H1 (cell line): ENCODE measurements at regions not wholly inside any gene's neighbourhood (a gene's known extent, or its start where the extent isn't known, plus 50 kb on each side); places are given as distances from the start of the nearest gene placed in this dataset.

ENCODE experiments used
- CTCF ChIA-PET: fragments of 300-600 bp; sonication (Branson Sonifier 250); formaldehyde crosslinking; loops from one replicate; lab custom pipeline; 2021; ENCODE audit not compliant: partially characterized antibody; lab: Charles Lee
- POLR2A ChIA-PET: fragments of 300-600 bp; sonication (Branson Sonifier 250); formaldehyde crosslinking; loops from one replicate; lab custom pipeline; 2021; ENCODE audit warnings: inconsistent platforms; ENCODE audit not compliant: partially characterized antibody; lab: Charles Lee
- DNase-seq, 2 experiments: peaks; one replicate each; pipeline versions ENCODE4 v3.0.0 to v3.0.0-alpha.2; 2010 to 2022; ENCODE audit warnings: low spot score in 2 of 2, low read depth in 1 of 2, mixed read lengths in 1 of 2
- FAIRE-seq: peaks from 2 replicates; lab custom pipeline; 2011; peaks lifted over from hg19 to GRCh38; lab: Jason Lieb, UNC
- H2AFZ ChIP-seq: 2 replicates; pipeline ENCODE4 v1.8.1; 2012; ENCODE audit warnings: low read length, inconsistent platforms
- H2AK5ac ChIP-seq: 2 replicates; pipeline ENCODE4 v1.6.1; 2013; ENCODE audit warnings: low read depth, low read length
- H2BK120ac ChIP-seq: replicated peaks from 2 replicates; pipeline ENCODE3; 2013; ENCODE audit warnings: low read depth, low read length, inconsistent platforms
- H2BK12ac ChIP-seq: 2 replicates; pipeline ENCODE4 v1.6.1; 2013; ENCODE audit warnings: low read depth, low read length
- H2BK15ac ChIP-seq: 2 replicates; pipeline ENCODE4 v1.6.1; 2013; ENCODE audit warnings: low read length
- H2BK20ac ChIP-seq: 2 replicates; pipeline ENCODE4 v1.6.1; 2013; ENCODE audit warnings: low read length
- H2BK5ac ChIP-seq: 2 replicates; pipeline ENCODE4 v1.6.1; 2013; ENCODE audit warnings: low read depth, low read length
- H3K14ac ChIP-seq: 2 replicates; pipeline ENCODE4 v1.6.1; 2013; ENCODE audit warnings: inconsistent platforms; ENCODE audit not compliant: insufficient read length
- H3K18ac ChIP-seq: 2 replicates; pipeline ENCODE4 v1.6.1; 2013; ENCODE audit warnings: low read length; ENCODE audit errors: extremely low read depth
- H3K23ac ChIP-seq: 2 replicates; pipeline ENCODE4 v1.6.1; 2013; ENCODE audit warnings: inconsistent platforms; ENCODE audit not compliant: insufficient read length
- H3K23me2 ChIP-seq: 2 replicates; pipeline ENCODE4 v1.6.1; 2013; ENCODE audit warnings: low read depth, low read length
- H3K27ac ChIP-seq: 2 replicates; pipeline ENCODE4 v1.6.1; 2011; ENCODE audit warnings: low read depth, low read length, inconsistent platforms
- H3K27me3 ChIP-seq, 4 experiments: replicated peaks in 1 of 4; 1 replicate in 1 of 4; 2 replicates in 3 of 4; pipeline versions ENCODE4 v1.6.1 to v1.8.1; 2011 to 2013; ENCODE audit warnings: low read length in 3 of 4, mild to moderate bottlenecking in 3 of 4, inconsistent platforms in 2 of 4, mixed read lengths in 2 of 4, moderate library complexity in 1 of 4; ENCODE audit not compliant: control insufficient read depth in 3 of 4, insufficient read depth in 3 of 4; ENCODE audit errors: extremely low read depth in 1 of 4
- H3K36me3 ChIP-seq, 4 experiments: 2 replicates each; pipeline versions ENCODE4 v1.6.1 to v1.8.1; 2011 to 2013; ENCODE audit warnings: mild to moderate bottlenecking in 4 of 4, low read length in 3 of 4, moderate library complexity in 2 of 4, control low read depth in 1 of 4, inconsistent platforms in 1 of 4; ENCODE audit not compliant: insufficient read depth in 4 of 4, control insufficient read depth in 2 of 4
- H3K4ac ChIP-seq: replicated peaks from 2 replicates; pipeline ENCODE3; 2013; ENCODE audit warnings: low read length, low read depth, mixed read lengths, inconsistent platforms; ENCODE audit not compliant: insufficient read length
- H3K4me1 ChIP-seq, 4 experiments: replicated peaks in 1 of 4; 1 replicate in 1 of 4; 2 replicates in 3 of 4; pipeline versions ENCODE4 v1.6.1 to v1.8.1; 2011 to 2013; ENCODE audit warnings: low read length in 3 of 4, inconsistent platforms in 2 of 4, mixed read lengths in 1 of 4; ENCODE audit not compliant: insufficient read depth in 4 of 4, control insufficient read depth in 3 of 4
- H3K4me2 ChIP-seq, 2 experiments: 2 replicates each; pipeline versions ENCODE4 v1.6.1 to v1.8.1; 2011 to 2013; ENCODE audit warnings: low read depth in 2 of 2, low read length in 2 of 2, control low read depth in 1 of 2, inconsistent platforms in 1 of 2, mild to moderate bottlenecking in 1 of 2; ENCODE audit not compliant: insufficient read depth in 1 of 2
- H3K4me3 ChIP-seq, 4 experiments: fragments of 200-600, 300-600 bp in 1 of 4; sonication (generic), shearing (Covaris generic), sonication (Bioruptor Twin) in 1 of 4; 2 replicates each; pipeline versions ENCODE4 v1.5.1 to v1.8.1; 2011 to 2016; ENCODE audit warnings: low read length in 4 of 4, low read depth in 3 of 4, control low read depth in 2 of 4, inconsistent platforms in 2 of 4, mild to moderate bottlenecking in 2 of 4, mixed read lengths in 1 of 4, moderate library complexity in 1 of 4; ENCODE audit not compliant: insufficient read depth in 2 of 4; ENCODE audit errors: extremely low read depth in 1 of 4
- H3K56ac ChIP-seq: replicated peaks from 2 replicates; pipeline ENCODE3; 2013; ENCODE audit warnings: low read depth, mild to moderate bottlenecking, mixed read lengths, low read length, inconsistent platforms; ENCODE audit not compliant: insufficient read length
- H3K79me1 ChIP-seq: 2 replicates; pipeline ENCODE4 v1.6.1; 2013; ENCODE audit warnings: low read depth, low read length, control low read depth
- H3K79me2 ChIP-seq, 2 experiments: 2 replicates each; pipeline versions ENCODE4 v1.6.1 to v1.8.1; 2012 to 2013; ENCODE audit warnings: low read length in 2 of 2, mild to moderate bottlenecking in 2 of 2, inconsistent platforms in 1 of 2; ENCODE audit not compliant: insufficient read depth in 2 of 2, control insufficient read depth in 1 of 2
- H3K9ac ChIP-seq, 4 experiments: replicated peaks in 1 of 4; 1 replicate in 1 of 4; 2 replicates in 3 of 4; pipeline versions ENCODE4 v1.6.1 to v1.8.1; 2011 to 2013; ENCODE audit warnings: low read depth in 3 of 4, low read length in 3 of 4, control low read depth in 2 of 4, mild to moderate bottlenecking in 2 of 4, moderate library complexity in 2 of 4, inconsistent platforms in 1 of 4; ENCODE audit errors: extremely low read depth in 1 of 4
- H3K9me3 ChIP-seq, 2 experiments: 2 replicates each; pipeline versions ENCODE4 v1.6.1 to v1.8.1; 2012 to 2013; ENCODE audit warnings: mild to moderate bottlenecking in 2 of 2, moderate library complexity in 2 of 2, control low read depth in 1 of 2, inconsistent platforms in 1 of 2, low read depth in 1 of 2, low read length in 1 of 2, mixed read lengths in 1 of 2; ENCODE audit not compliant: insufficient read depth in 2 of 2
- H4K20me1 ChIP-seq, 2 experiments: replicated peaks in 1 of 2; 2 replicates each; pipeline versions ENCODE3 to v1.8.1; 2011 to 2013; ENCODE audit warnings: inconsistent platforms in 2 of 2, low read length in 2 of 2, mild to moderate bottlenecking in 1 of 2; ENCODE audit not compliant: insufficient read depth in 2 of 2, control insufficient read depth in 1 of 2
- H4K5ac ChIP-seq: 2 replicates; pipeline ENCODE4 v1.6.1; 2013; ENCODE audit warnings: low read length, low read depth, mixed read lengths, inconsistent platforms; ENCODE audit not compliant: insufficient read length
- H4K8ac ChIP-seq: 2 replicates; pipeline ENCODE4 v1.8.0; 2013; ENCODE audit warnings: mild to moderate bottlenecking, moderate library complexity, low read length, inconsistent platforms; ENCODE audit not compliant: insufficient read depth; ENCODE audit errors: extremely low read depth
- H4K91ac ChIP-seq: replicated peaks from 2 replicates; pipeline ENCODE3; 2013; ENCODE audit warnings: low read length, mixed read lengths, inconsistent platforms; ENCODE audit not compliant: insufficient read length
- FOSL1 ChIP-seq: IDR thresholded peaks from 2 replicates; pipeline ENCODE4 v1.6.1; 2011; ENCODE audit warnings: mild to moderate bottlenecking, low read depth, low read length, moderate library complexity; ENCODE audit not compliant: insufficient read depth
- KDM5A ChIP-seq: fragments of 200-600 bp; IDR thresholded peaks from 2 replicates; pipeline ENCODE4 v1.7.1; 2012; ENCODE audit warnings: mild to moderate bottlenecking, low read length, inconsistent platforms, mixed read lengths
- RFX5 ChIP-seq: IDR thresholded peaks from 2 replicates; pipeline ENCODE4 v1.6.1; 2011; ENCODE audit warnings: low read depth, low read length, improper control_type of control experiment, borderline replicate concordance
- RNF2 ChIP-seq: fragments of 200-900, 300-1000 bp; sonication (generic); IDR thresholded peaks from 2 replicates; pipeline ENCODE4 v1.7.1; 2016; ENCODE audit warnings: borderline replicate concordance, low read depth, mild to moderate bottlenecking, antibody characterized with exemption, low read length; ENCODE audit not compliant: poor library complexity, severe bottlenecking; ENCODE audit errors: missing control alignments
- SIX5 ChIP-seq: IDR thresholded peaks from 2 replicates; pipeline ENCODE4 v1.6.1; 2011; ENCODE audit warnings: mild to moderate bottlenecking, low read depth, low read length
- SUZ12 ChIP-seq: fragments of 200-600 bp; sonication (generic); IDR thresholded peaks from 2 replicates; pipeline ENCODE4 v1.6.1; 2012; ENCODE audit warnings: mild to moderate bottlenecking, inconsistent platforms, low read length, moderate library complexity, mixed read lengths
- TAF7 ChIP-seq: optimal IDR thresholded peaks from 2 replicates; pipeline ENCODE3; 2011; ENCODE audit warnings: low read depth, mild to moderate bottlenecking, inconsistent platforms, low read length, moderate library complexity, borderline replicate concordance
- TEAD4 ChIP-seq: IDR thresholded peaks from 2 replicates; pipeline ENCODE4 v1.6.1; 2012; ENCODE audit warnings: low read depth, low read length, inconsistent platforms, mixed read lengths
- YY1 ChIP-seq: IDR thresholded peaks from 2 replicates; pipeline ENCODE4 v1.6.1; 2011; ENCODE audit warnings: low read depth, mild to moderate bottlenecking, low read length
- WGBS, 2 experiments: shearing (Covaris generic) in 1 of 2; methylation state at CpG; one replicate each; pipeline versions ENCODE4 v1.1.6 to v1.1.7; 2013 to 2015; ENCODE audit warnings: low lambda C conversion rate in 2 of 2, mixed read lengths in 2 of 2, inconsistent platforms in 1 of 2, low coverage in 1 of 2, missing lambda C conversion rate in 1 of 2; ENCODE audit not compliant: insufficient replicate concordance in 2 of 2, insufficient coverage in 1 of 2, insufficient read length in 1 of 2; ENCODE audit errors: extremely low coverage in 1 of 2, missing lambda C conversion rate in 1 of 2; 5-methylcytosine and 5-hydroxymethylcytosine counted together
- TF ChIP-seq, protein P1 (sequence below): IDR thresholded peaks from 2 replicates; pipeline ENCODE4 v1.6.1; 2011; ENCODE audit warnings: low read length, improper control_type of control experiment
- TF ChIP-seq, protein P2 (sequence below): IDR thresholded peaks from 2 replicates; pipeline ENCODE4 v1.6.1; 2011; ENCODE audit warnings: low read depth, mild to moderate bottlenecking, low read length; ENCODE audit not compliant: insufficient read depth

DNA sequence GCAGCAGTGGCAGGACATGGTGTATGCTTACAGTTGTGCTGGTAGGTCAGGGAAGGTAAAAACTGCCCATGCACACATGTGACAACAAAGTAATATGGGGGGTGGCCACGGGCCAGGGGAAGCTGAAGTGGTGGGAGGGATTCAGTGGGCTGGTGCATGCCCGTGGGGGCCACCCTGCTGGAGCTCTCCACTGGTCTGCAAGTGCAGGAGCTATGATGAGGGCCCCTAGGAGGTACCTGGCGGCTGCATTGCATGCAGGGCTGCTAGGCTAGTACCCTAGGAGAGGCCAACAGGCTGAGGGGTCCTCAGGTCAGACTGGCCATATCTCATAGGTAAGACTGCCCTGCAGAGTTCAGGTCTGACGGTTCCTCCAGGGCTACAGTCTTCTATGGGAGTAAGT is 265.9 kb downstream of the NUP35 start:
- Histone ChIP-seq H2AFZ (no peak overlapping the region), H2BK15ac (no peak overlapping the region), H3K23ac (no peak overlapping the region), H3K4me3 (no peak overlapping the region), H3K56ac (no peak overlapping the region), H3K4me1 (no peaks in the 10 kb centered on the region), H3K27me3 (no peaks in the 10 kb centered on the region), H4K20me1 (no peaks in the 10 kb centered on the region), H2BK12ac (no peak overlapping the region), H3K9ac (no peak overlapping the region), H3K27ac (no peak overlapping the region), H3K23me2 (no peaks in the 10 kb centered on the region), H2BK20ac (no peak overlapping the region), H3K18ac (no peak overlapping the region), H4K5ac (no peak overlapping the region), H2BK5ac (no peak overlapping the region), H3K14ac (no peak overlapping the region), H3K4ac (no peak overlapping the region)
- WGBS, 2 experiments, result 77% methylated on average over 4 of the region's 4 CpGs; no CpG with 5 or more reads in 1 of the 2 experiments
- POLR2A ChIA-PET, result no interaction called here
- no peak for DNase-seq
- FAIRE-seq, result no peak
- TF ChIP-seq KDM5A (no peak), SUZ12 (no peak), SIX5 (no peak), RFX5 (no peak), RNF2 (no peak), TAF7 (no peak), FOSL1 (no peak), YY1 (no peak), TEAD4 (no peak)
- TF ChIP-seq, protein P1, sequence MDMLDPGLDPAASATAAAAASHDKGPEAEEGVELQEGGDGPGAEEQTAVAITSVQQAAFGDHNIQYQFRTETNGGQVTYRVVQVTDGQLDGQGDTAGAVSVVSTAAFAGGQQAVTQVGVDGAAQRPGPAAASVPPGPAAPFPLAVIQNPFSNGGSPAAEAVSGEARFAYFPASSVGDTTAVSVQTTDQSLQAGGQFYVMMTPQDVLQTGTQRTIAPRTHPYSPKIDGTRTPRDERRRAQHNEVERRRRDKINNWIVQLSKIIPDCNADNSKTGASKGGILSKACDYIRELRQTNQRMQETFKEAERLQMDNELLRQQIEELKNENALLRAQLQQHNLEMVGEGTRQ, result no peak
- TF ChIP-seq, protein P2, sequence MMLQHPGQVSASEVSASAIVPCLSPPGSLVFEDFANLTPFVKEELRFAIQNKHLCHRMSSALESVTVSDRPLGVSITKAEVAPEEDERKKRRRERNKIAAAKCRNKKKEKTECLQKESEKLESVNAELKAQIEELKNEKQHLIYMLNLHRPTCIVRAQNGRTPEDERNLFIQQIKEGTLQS, result no peak
- TF ChIP-seq, all 59 proteins: peak for 0
- no peaks in the 10 kb centered on the region for H3K79me2 ChIP-seq
- CTCF ChIA-PET, result no interaction called here
- H4K91ac ChIP-seq, result no peak overlapping the region
- no peaks in the 10 kb centered on the region for H3K79me1 ChIP-seq
- no peak overlapping the region for H2AK5ac ChIP-seq
- no peaks in the 10 kb centered on the region; a peak in 1 of 8 replicates for H3K36me3 ChIP-seq
- no peak overlapping the region for H2BK120ac ChIP-seq
- no peak overlapping the region for H4K8ac ChIP-seq
- H3K9me3 ChIP-seq, result peaks cover 0 to 2% of the 10 kb centered on the region in 2 experiments; a peak in 2 of 4 replicates
- H3K4me2 ChIP-seq, result no peak overlapping the region
